ENCODE measurements at regions not wholly inside any gene's neighbourhood (a gene's known extent, or its start where the extent isn't known, plus 50 kb on each side); places are given as distances from the start of the nearest gene placed in this dataset.

DNA sequence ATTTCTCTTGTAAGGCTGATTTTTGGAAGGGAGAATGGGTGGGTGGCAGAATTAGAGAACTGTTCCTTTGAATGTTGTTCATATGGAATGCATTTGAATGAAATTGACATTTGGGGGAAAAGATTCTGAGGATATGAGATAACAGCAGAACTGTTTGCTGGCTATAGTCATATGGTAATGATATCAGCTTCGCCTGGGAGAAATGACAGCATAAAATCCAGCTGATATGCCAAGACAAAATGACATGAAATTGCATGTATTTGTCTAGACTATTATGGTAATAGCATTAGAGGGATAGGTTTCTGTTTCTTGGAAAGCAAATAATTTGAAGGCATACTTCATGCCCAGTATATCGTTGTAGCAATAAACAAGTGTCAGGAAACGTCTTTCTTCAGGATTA, 150.8 kb upstream of the SPATS2L start:
- TF ChIP-seq, protein P1, sequence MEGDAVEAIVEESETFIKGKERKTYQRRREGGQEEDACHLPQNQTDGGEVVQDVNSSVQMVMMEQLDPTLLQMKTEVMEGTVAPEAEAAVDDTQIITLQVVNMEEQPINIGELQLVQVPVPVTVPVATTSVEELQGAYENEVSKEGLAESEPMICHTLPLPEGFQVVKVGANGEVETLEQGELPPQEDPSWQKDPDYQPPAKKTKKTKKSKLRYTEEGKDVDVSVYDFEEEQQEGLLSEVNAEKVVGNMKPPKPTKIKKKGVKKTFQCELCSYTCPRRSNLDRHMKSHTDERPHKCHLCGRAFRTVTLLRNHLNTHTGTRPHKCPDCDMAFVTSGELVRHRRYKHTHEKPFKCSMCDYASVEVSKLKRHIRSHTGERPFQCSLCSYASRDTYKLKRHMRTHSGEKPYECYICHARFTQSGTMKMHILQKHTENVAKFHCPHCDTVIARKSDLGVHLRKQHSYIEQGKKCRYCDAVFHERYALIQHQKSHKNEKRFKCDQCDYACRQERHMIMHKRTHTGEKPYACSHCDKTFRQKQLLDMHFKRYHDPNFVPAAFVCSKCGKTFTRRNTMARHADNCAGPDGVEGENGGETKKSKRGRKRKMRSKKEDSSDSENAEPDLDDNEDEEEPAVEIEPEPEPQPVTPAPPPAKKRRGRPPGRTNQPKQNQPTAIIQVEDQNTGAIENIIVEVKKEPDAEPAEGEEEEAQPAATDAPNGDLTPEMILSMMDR (IDR thresholded peaks at IDR 0.05; ENCODE audit: unreplicated experiment) = no peak
- Mint-ChIP-seq H3K27me3 (no peaks in the 10 kb centered on the region), H3K27ac (no peak overlapping the region), H3K36me3 (ENCODE audit: insufficient read depth) (peaks cover 7% of the 10 kb centered on the region), H3K4me1 (ENCODE audit: low read depth) (peaks cover 21% of the 10 kb centered on the region), H3K9me3 (ENCODE audit: low read depth) (peaks cover 19% of the 10 kb centered on the region), H3K4me3 (ENCODE audit: low read depth) (no peak overlapping the region)
- no peak for DNase-seq (ENCODE audit: low spot score, unreplicated experiment)

DNA sequence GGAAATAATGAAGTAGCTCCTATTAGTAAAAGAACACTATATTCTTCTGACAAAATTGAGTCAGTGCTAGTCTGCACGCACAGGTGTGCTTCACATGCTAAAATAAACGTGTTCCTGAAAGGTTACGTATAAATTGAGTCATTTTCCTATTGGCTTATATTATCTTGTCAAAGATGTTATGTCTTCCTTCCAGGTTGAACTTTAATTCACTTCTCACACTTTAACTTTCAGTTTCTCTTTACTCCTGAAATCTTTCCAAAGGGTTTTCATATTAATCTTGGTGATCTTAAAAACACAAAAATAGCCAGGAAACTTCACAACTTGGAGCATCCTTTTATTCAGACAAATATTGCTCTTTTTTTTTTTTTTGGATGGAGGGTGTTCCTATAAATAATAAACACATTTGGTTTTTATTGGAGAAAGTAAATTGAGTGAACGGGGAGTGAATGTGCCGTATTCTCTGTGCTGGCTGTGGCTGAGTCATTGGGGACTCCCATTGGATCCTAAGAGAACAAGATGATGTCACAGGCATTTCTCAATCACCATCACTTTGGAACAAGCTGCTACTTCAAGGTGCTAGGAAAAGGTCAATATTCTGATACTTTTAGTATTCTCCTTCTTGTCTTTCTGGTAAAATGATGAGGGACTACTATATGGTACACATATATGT, 150.2 kb upstream of the SPATS2L start:
- Mint-ChIP-seq H3K4me3 (ENCODE audit: low read depth) (no peak overlapping the region), H3K9me3 (ENCODE audit: low read depth) (peaks cover 15% of the 10 kb centered on the region), H3K36me3 (ENCODE audit: insufficient read depth) (peaks cover 5% of the 10 kb centered on the region), H3K27ac (no peak overlapping the region), H3K27me3 (no peaks in the 10 kb centered on the region), H3K4me1 (ENCODE audit: low read depth) (peaks cover 21% of the 10 kb centered on the region)
- DNase-seq (ENCODE audit: low spot score, unreplicated experiment) = no peak
- TF ChIP-seq, protein P1 (IDR thresholded peaks at IDR 0.05; ENCODE audit: unreplicated experiment) = no peak

DNA sequence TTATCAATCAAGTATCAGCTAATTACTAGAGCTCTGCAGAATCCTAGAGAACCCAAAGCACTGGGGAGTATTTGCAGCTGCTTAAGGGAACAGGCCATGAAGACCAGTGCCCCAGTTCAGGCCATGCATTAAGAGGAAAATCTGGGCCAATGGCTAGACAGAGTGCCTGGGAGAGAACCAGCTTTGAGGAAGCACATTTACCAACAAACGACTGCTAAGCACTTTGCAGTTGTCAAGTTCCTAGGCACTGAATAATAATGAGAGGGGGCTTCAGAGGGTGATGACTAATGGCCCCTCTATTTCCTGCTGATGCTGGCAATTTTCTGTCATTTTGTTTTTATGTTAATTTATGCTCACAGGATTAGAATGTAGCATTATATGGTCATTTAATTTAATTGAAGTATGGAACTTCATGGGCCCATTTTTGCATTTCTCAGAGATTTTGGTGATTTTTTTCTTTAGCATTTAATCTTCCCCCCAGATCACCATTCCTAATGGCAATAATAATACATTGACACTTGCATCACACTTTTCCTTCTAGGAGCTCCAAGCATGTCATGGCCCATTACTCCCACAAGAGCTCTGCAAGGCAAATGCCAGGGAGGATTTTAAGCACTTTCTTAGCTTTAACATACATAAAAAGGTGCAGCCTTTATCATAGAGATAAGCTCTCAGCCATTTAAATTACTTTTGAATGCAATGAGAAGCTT, 147.7 kb upstream of the SPATS2L start:
- peaks cover 21% of the 10 kb centered on the region for H3K4me1 Mint-ChIP-seq (ENCODE audit: low read depth)
- no peak overlapping the region for H3K4me3 Mint-ChIP-seq (ENCODE audit: low read depth)
- TF ChIP-seq, protein P1 (IDR thresholded peaks at IDR 0.05; ENCODE audit: unreplicated experiment) = no peak
- H3K27me3 Mint-ChIP-seq = no peaks in the 10 kb centered on the region
- H3K9me3 Mint-ChIP-seq (ENCODE audit: low read depth) = no peaks in the 10 kb centered on the region
- no peak for DNase-seq (ENCODE audit: low spot score, unreplicated experiment)
- no peak overlapping the region for H3K27ac Mint-ChIP-seq
- no peaks in the 10 kb centered on the region for H3K36me3 Mint-ChIP-seq (ENCODE audit: insufficient read depth)

DNA sequence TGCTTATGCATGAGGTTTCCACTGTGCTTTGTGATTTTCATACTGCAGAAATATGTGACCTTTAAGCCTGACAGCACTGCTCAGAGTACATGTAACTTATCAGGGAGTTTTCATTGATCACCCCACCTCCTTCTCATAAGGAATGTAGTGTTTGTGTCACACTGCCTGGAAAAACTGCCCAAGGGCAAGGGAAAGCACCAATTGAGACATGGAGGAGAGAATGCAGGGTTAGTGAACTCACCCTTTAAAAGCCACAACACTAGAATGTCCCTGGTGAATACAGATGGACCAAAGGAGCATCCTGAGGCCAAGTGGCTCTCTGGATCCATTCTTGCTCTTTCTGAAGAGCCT, 147.2 kb upstream of the SPATS2L start:
- Mint-ChIP-seq H3K4me1 (ENCODE audit: low read depth) (peaks cover 21% of the 10 kb centered on the region), H3K4me3 (ENCODE audit: low read depth) (no peak overlapping the region)
- TF ChIP-seq, protein P1 (IDR thresholded peaks at IDR 0.05; ENCODE audit: unreplicated experiment) = no peak

DNA sequence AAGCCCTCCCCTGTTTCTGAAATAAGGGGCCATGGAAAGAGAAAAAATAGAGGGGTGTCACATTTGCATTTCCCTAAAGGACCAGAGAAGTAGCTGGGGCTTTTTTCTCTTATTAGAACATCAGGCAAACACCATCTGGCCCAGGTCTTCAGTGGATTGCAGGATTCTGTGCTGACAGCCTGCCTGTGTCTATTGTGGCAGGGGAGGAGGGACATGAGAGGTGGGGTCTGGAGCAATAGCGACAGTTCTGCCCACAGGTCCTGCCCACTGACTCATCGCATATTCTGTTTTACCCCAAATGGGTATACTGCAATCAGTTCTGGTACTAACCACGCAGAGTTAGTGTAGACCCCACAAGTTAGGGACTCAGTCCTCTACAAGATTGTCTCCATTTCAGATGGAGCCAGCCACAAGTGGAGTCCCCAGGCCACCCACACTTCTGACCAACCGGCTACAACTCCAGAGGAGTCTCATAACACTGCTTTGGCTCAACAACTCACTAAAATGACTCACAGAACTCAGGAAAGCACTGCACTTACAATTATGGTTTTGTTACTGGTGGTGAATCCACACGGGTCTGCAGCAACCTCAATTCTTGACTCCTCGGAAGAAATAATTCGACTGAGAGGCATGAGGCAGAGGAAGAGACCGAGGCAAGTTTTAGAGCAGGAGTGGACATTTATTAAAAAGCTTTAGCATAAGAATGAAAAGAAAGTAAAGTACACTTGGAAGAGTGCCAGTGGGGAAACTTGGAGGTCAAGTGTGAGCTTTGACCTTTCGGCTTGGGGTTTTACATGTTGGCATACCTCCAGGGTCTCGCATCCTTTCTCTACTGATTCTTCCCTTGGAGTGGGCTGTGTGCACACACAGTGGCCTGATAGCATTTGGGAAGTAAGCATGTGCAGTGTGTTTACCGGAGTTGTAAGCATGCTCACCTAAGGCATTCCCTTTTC, 146.4 kb upstream of the SPATS2L start:
- no peaks in the 10 kb centered on the region for H3K9me3 Mint-ChIP-seq (ENCODE audit: low read depth)
- H3K27ac Mint-ChIP-seq = peak overlapping the region; percentile 80
- DNase-seq (ENCODE audit: low spot score, unreplicated experiment) = no peak
- TF ChIP-seq, protein P1 (IDR thresholded peaks at IDR 0.05; ENCODE audit: unreplicated experiment) = no peak
- H3K4me3 Mint-ChIP-seq (ENCODE audit: low read depth) = no peak overlapping the region
- no peaks in the 10 kb centered on the region for H3K36me3 Mint-ChIP-seq (ENCODE audit: insufficient read depth)
- no peaks in the 10 kb centered on the region for H3K27me3 Mint-ChIP-seq
- H3K4me1 Mint-ChIP-seq (ENCODE audit: low read depth) = peaks cover 21% of the 10 kb centered on the region

More for the DNA sequence above, 147.2 kb upstream of the SPATS2L start:
- H3K27me3 Mint-ChIP-seq = no peaks in the 10 kb centered on the region
- H3K36me3 Mint-ChIP-seq (ENCODE audit: insufficient read depth) = no peaks in the 10 kb centered on the region
- H3K27ac Mint-ChIP-seq = peak overlapping the region; percentile 62
- no peaks in the 10 kb centered on the region for H3K9me3 Mint-ChIP-seq (ENCODE audit: low read depth)
- DNase-seq (ENCODE audit: low spot score, unreplicated experiment) = no peak
